H1 (cell line): ENCODE measurements at regions not wholly inside any gene's neighbourhood (a gene's known extent, or its start where the extent isn't known, plus 50 kb on each side); places are given as distances from the start of the nearest gene placed in this dataset.

Experiments
- CTCF ChIA-PET: fragments of 300-600 bp; sonication (Branson Sonifier 250); formaldehyde crosslinking; loops from one replicate; lab custom pipeline; 2021; ENCODE audit not compliant: partially characterized antibody; lab: Charles Lee
- POLR2A ChIA-PET: fragments of 300-600 bp; sonication (Branson Sonifier 250); formaldehyde crosslinking; loops from one replicate; lab custom pipeline; 2021; ENCODE audit warnings: inconsistent platforms; ENCODE audit not compliant: partially characterized antibody; lab: Charles Lee
- DNase-seq, 2 experiments: peaks; one replicate each; pipeline versions ENCODE4 v3.0.0 to v3.0.0-alpha.2; 2010 to 2022; ENCODE audit warnings: low spot score in 2 of 2, low read depth in 1 of 2, mixed read lengths in 1 of 2
- FAIRE-seq: peaks from 2 replicates; lab custom pipeline; 2011; peaks lifted over from hg19 to GRCh38; lab: Jason Lieb, UNC
- H2AFZ ChIP-seq: 2 replicates; pipeline ENCODE4 v1.8.1; 2012; ENCODE audit warnings: low read length, inconsistent platforms
- H2AK5ac ChIP-seq: 2 replicates; pipeline ENCODE4 v1.6.1; 2013; ENCODE audit warnings: low read depth, low read length
- H2BK120ac ChIP-seq: replicated peaks from 2 replicates; pipeline ENCODE3; 2013; ENCODE audit warnings: low read depth, low read length, inconsistent platforms
- H2BK12ac ChIP-seq: 2 replicates; pipeline ENCODE4 v1.6.1; 2013; ENCODE audit warnings: low read depth, low read length
- H2BK15ac ChIP-seq: 2 replicates; pipeline ENCODE4 v1.6.1; 2013; ENCODE audit warnings: low read length
- H2BK20ac ChIP-seq: 2 replicates; pipeline ENCODE4 v1.6.1; 2013; ENCODE audit warnings: low read length
- H2BK5ac ChIP-seq: 2 replicates; pipeline ENCODE4 v1.6.1; 2013; ENCODE audit warnings: low read depth, low read length
- H3K14ac ChIP-seq: 2 replicates; pipeline ENCODE4 v1.6.1; 2013; ENCODE audit warnings: inconsistent platforms; ENCODE audit not compliant: insufficient read length
- H3K18ac ChIP-seq: 2 replicates; pipeline ENCODE4 v1.6.1; 2013; ENCODE audit warnings: low read length; ENCODE audit errors: extremely low read depth
- H3K23ac ChIP-seq: 2 replicates; pipeline ENCODE4 v1.6.1; 2013; ENCODE audit warnings: inconsistent platforms; ENCODE audit not compliant: insufficient read length
- H3K23me2 ChIP-seq: 2 replicates; pipeline ENCODE4 v1.6.1; 2013; ENCODE audit warnings: low read depth, low read length
- H3K27ac ChIP-seq: 2 replicates; pipeline ENCODE4 v1.6.1; 2011; ENCODE audit warnings: low read depth, low read length, inconsistent platforms
- H3K27me3 ChIP-seq, 4 experiments: replicated peaks in 1 of 4; 1 replicate in 1 of 4; 2 replicates in 3 of 4; pipeline versions ENCODE4 v1.6.1 to v1.8.1; 2011 to 2013; ENCODE audit warnings: low read length in 3 of 4, mild to moderate bottlenecking in 3 of 4, inconsistent platforms in 2 of 4, mixed read lengths in 2 of 4, moderate library complexity in 1 of 4; ENCODE audit not compliant: control insufficient read depth in 3 of 4, insufficient read depth in 3 of 4; ENCODE audit errors: extremely low read depth in 1 of 4
- H3K36me3 ChIP-seq, 4 experiments: 2 replicates each; pipeline versions ENCODE4 v1.6.1 to v1.8.1; 2011 to 2013; ENCODE audit warnings: mild to moderate bottlenecking in 4 of 4, low read length in 3 of 4, moderate library complexity in 2 of 4, control low read depth in 1 of 4, inconsistent platforms in 1 of 4; ENCODE audit not compliant: insufficient read depth in 4 of 4, control insufficient read depth in 2 of 4
- H3K4ac ChIP-seq: replicated peaks from 2 replicates; pipeline ENCODE3; 2013; ENCODE audit warnings: low read length, low read depth, mixed read lengths, inconsistent platforms; ENCODE audit not compliant: insufficient read length
- H3K4me1 ChIP-seq, 4 experiments: replicated peaks in 1 of 4; 1 replicate in 1 of 4; 2 replicates in 3 of 4; pipeline versions ENCODE4 v1.6.1 to v1.8.1; 2011 to 2013; ENCODE audit warnings: low read length in 3 of 4, inconsistent platforms in 2 of 4, mixed read lengths in 1 of 4; ENCODE audit not compliant: insufficient read depth in 4 of 4, control insufficient read depth in 3 of 4
- H3K4me2 ChIP-seq, 2 experiments: 2 replicates each; pipeline versions ENCODE4 v1.6.1 to v1.8.1; 2011 to 2013; ENCODE audit warnings: low read depth in 2 of 2, low read length in 2 of 2, control low read depth in 1 of 2, inconsistent platforms in 1 of 2, mild to moderate bottlenecking in 1 of 2; ENCODE audit not compliant: insufficient read depth in 1 of 2
- H3K4me3 ChIP-seq, 4 experiments: fragments of 200-600, 300-600 bp in 1 of 4; sonication (generic), shearing (Covaris generic), sonication (Bioruptor Twin) in 1 of 4; 2 replicates each; pipeline versions ENCODE4 v1.5.1 to v1.8.1; 2011 to 2016; ENCODE audit warnings: low read length in 4 of 4, low read depth in 3 of 4, control low read depth in 2 of 4, inconsistent platforms in 2 of 4, mild to moderate bottlenecking in 2 of 4, mixed read lengths in 1 of 4, moderate library complexity in 1 of 4; ENCODE audit not compliant: insufficient read depth in 2 of 4; ENCODE audit errors: extremely low read depth in 1 of 4
- H3K56ac ChIP-seq: replicated peaks from 2 replicates; pipeline ENCODE3; 2013; ENCODE audit warnings: low read depth, mild to moderate bottlenecking, mixed read lengths, low read length, inconsistent platforms; ENCODE audit not compliant: insufficient read length
- H3K79me1 ChIP-seq: 2 replicates; pipeline ENCODE4 v1.6.1; 2013; ENCODE audit warnings: low read depth, low read length, control low read depth
- H3K79me2 ChIP-seq, 2 experiments: 2 replicates each; pipeline versions ENCODE4 v1.6.1 to v1.8.1; 2012 to 2013; ENCODE audit warnings: low read length in 2 of 2, mild to moderate bottlenecking in 2 of 2, inconsistent platforms in 1 of 2; ENCODE audit not compliant: insufficient read depth in 2 of 2, control insufficient read depth in 1 of 2
- H3K9ac ChIP-seq, 4 experiments: replicated peaks in 1 of 4; 1 replicate in 1 of 4; 2 replicates in 3 of 4; pipeline versions ENCODE4 v1.6.1 to v1.8.1; 2011 to 2013; ENCODE audit warnings: low read depth in 3 of 4, low read length in 3 of 4, control low read depth in 2 of 4, mild to moderate bottlenecking in 2 of 4, moderate library complexity in 2 of 4, inconsistent platforms in 1 of 4; ENCODE audit errors: extremely low read depth in 1 of 4
- H3K9me3 ChIP-seq, 2 experiments: 2 replicates each; pipeline versions ENCODE4 v1.6.1 to v1.8.1; 2012 to 2013; ENCODE audit warnings: mild to moderate bottlenecking in 2 of 2, moderate library complexity in 2 of 2, control low read depth in 1 of 2, inconsistent platforms in 1 of 2, low read depth in 1 of 2, low read length in 1 of 2, mixed read lengths in 1 of 2; ENCODE audit not compliant: insufficient read depth in 2 of 2
- H4K20me1 ChIP-seq, 2 experiments: replicated peaks in 1 of 2; 2 replicates each; pipeline versions ENCODE3 to v1.8.1; 2011 to 2013; ENCODE audit warnings: inconsistent platforms in 2 of 2, low read length in 2 of 2, mild to moderate bottlenecking in 1 of 2; ENCODE audit not compliant: insufficient read depth in 2 of 2, control insufficient read depth in 1 of 2
- H4K5ac ChIP-seq: 2 replicates; pipeline ENCODE4 v1.6.1; 2013; ENCODE audit warnings: low read length, low read depth, mixed read lengths, inconsistent platforms; ENCODE audit not compliant: insufficient read length
- H4K8ac ChIP-seq: 2 replicates; pipeline ENCODE4 v1.8.0; 2013; ENCODE audit warnings: mild to moderate bottlenecking, moderate library complexity, low read length, inconsistent platforms; ENCODE audit not compliant: insufficient read depth; ENCODE audit errors: extremely low read depth
- H4K91ac ChIP-seq: replicated peaks from 2 replicates; pipeline ENCODE3; 2013; ENCODE audit warnings: low read length, mixed read lengths, inconsistent platforms; ENCODE audit not compliant: insufficient read length
- EZH2 ChIP-seq: fragments of 200-600 bp; sonication (generic); IDR thresholded peaks from 2 replicates; pipeline ENCODE4 v1.7.1; 2012; ENCODE audit warnings: low read depth, mild to moderate bottlenecking, moderate library complexity, low read length, inconsistent platforms; ENCODE audit not compliant: severe bottlenecking
- POU5F1 ChIP-seq: IDR thresholded peaks from 2 replicates; pipeline ENCODE4 v1.6.1; 2011; ENCODE audit warnings: low read depth, mild to moderate bottlenecking, low read length, moderate library complexity
- USF2 ChIP-seq: IDR thresholded peaks from 2 replicates; pipeline ENCODE4 v1.6.1; 2011; ENCODE audit warnings: low read length, improper control_type of control experiment
- WGBS, 2 experiments: shearing (Covaris generic) in 1 of 2; methylation state at CpG; one replicate each; pipeline versions ENCODE4 v1.1.6 to v1.1.7; 2013 to 2015; ENCODE audit warnings: low lambda C conversion rate in 2 of 2, mixed read lengths in 2 of 2, inconsistent platforms in 1 of 2, low coverage in 1 of 2, missing lambda C conversion rate in 1 of 2; ENCODE audit not compliant: insufficient replicate concordance in 2 of 2, insufficient coverage in 1 of 2, insufficient read length in 1 of 2; ENCODE audit errors: extremely low coverage in 1 of 2, missing lambda C conversion rate in 1 of 2; 5-methylcytosine and 5-hydroxymethylcytosine counted together

GRCh38 chr1:228936881-228937280 is 201.6 kb downstream of the RHOU start:
- Histone ChIP-seq H3K9ac (no peak overlapping the region), H3K23ac (no peak overlapping the region), H3K27me3 (peaks cover 0 to 2% (median 0%) of the 10 kb centered on the region in 4 experiments; a peak in 1 of 7 replicates), H3K18ac (no peak overlapping the region), H3K27ac (no peak overlapping the region), H3K4ac (no peak overlapping the region), H2BK12ac (no peak overlapping the region), H3K23me2 (no peaks in the 10 kb centered on the region; the same call in 1 of the 2 replicates), H2BK5ac (no peak overlapping the region), H3K79me2 (no peaks in the 10 kb centered on the region), H3K36me3 (no peaks in the 10 kb centered on the region), H2AK5ac (no peak overlapping the region), H2BK120ac (no peak overlapping the region), H3K4me1 (peaks cover 0 to 22% (median 11%) of the 10 kb centered on the region in 4 experiments; a peak in 6 of 7 replicates), H3K56ac (no peak overlapping the region), H3K79me1 (no peaks in the 10 kb centered on the region), H3K4me3 (no peak overlapping the region), H2BK15ac (no peak overlapping the region), H3K4me2 (no peak overlapping the region), H2BK20ac (no peak overlapping the region), H2AFZ (no peak overlapping the region), H4K20me1 (no peaks in the 10 kb centered on the region), H4K5ac (no peak overlapping the region), H4K8ac (peak overlapping the region; percentile 69), H3K14ac (no peak overlapping the region), H4K91ac (no peak overlapping the region), H3K9me3 (no peaks in the 10 kb centered on the region)
- POLR2A ChIA-PET: no interaction called here
- no peak for FAIRE-seq
- DNase-seq: no peak
- 92% methylated on average over 6 of the region's 6 CpGs; no CpG with 5 or more reads in 1 of the 2 experiments for WGBS, 2 experiments
- CTCF ChIA-PET: interaction anchor here (1.2 kb wide), 1 partner anchor 15 kb away, joined by 4 read pairs; no protein-coding TSS in a partner anchor
- TF ChIP-seq EZH2 (no peak), USF2 (no peak), POU5F1 (no peak)
